ENCODE measurements at regions not wholly inside any gene's neighbourhood (a gene's known extent, or its start where the extent isn't known, plus 50 kb on each side); places are given as distances from the start of the nearest gene placed in this dataset.
A peak's percentile ranks its signal among the peaks of the same experiment; 100 is the strongest.
"Not testable (repeated sequence)": the region's sequence is repeated elsewhere in the genome, so short reads cannot be mapped to it uniquely, and the experiment has no call there.

- Histone ChIP-seq H3K36me3 (ENCODE audit: control insufficient read depth in 2 of 2, insufficient read depth in 2 of 2, low read length in 2 of 2) (no peaks in the 10 kb centered on the region), H3K9ac (ENCODE audit: low read depth in 1 of 2, low read length in 2 of 2) (no peak overlapping the region), H3K27ac (ENCODE audit: low read depth in 2 of 2, low read length in 2 of 2) (peak overlapping the region; percentile 88 to 91), H3K4me1 (ENCODE audit: control insufficient read depth in 2 of 2, insufficient read depth in 2 of 2, low read length in 2 of 2) (peaks cover 19 to 25% of the 10 kb centered on the region in 2 donors), H3K27me3 (ENCODE audit: control insufficient read depth in 2 of 2, insufficient read depth in 2 of 2, low read length in 2 of 2) (no peaks in the 10 kb centered on the region), H3K9me3 (ENCODE audit: control insufficient read depth in 2 of 2, low read length in 2 of 2) (no peaks in the 10 kb centered on the region), H3K4me3 (ENCODE audit: low read length in 2 of 2) (no peak overlapping the region)
Measured at GRCh38 chr4:83196921-83197320, 82.4 kb upstream of the PLAC8 start.

- no peaks in the 10 kb centered on the region for H3K27me3 ChIP-seq (ENCODE audit: control insufficient read depth in 2 of 2, insufficient read depth in 2 of 2, low read length in 2 of 2)
- H3K4me3 ChIP-seq (ENCODE audit: low read length in 2 of 2) = no peak overlapping the region
- H3K36me3 ChIP-seq (ENCODE audit: control insufficient read depth in 2 of 2, insufficient read depth in 2 of 2, low read length in 2 of 2) = no peaks in the 10 kb centered on the region
- H3K4me1 ChIP-seq (ENCODE audit: control insufficient read depth in 2 of 2, insufficient read depth in 2 of 2, low read length in 2 of 2) = peaks cover 19 to 25% of the 10 kb centered on the region in 2 donors
- no peaks in the 10 kb centered on the region for H3K9me3 ChIP-seq (ENCODE audit: control insufficient read depth in 2 of 2, low read length in 2 of 2)
- no peak overlapping the region for H3K27ac ChIP-seq (ENCODE audit: low read depth in 2 of 2, low read length in 2 of 2)
- no peak overlapping the region for H3K9ac ChIP-seq (ENCODE audit: low read depth in 1 of 2, low read length in 2 of 2)
Measured at GRCh38 chr4:83195269-83195668, 80.7 kb upstream of the PLAC8 start.

- not testable (repeated sequence) for H3K9me3 ChIP-seq (ENCODE audit: control insufficient read depth in 2 of 2, low read length in 2 of 2); H3K9ac ChIP-seq (ENCODE audit: low read depth in 1 of 2, low read length in 2 of 2); H3K36me3 ChIP-seq (ENCODE audit: control insufficient read depth in 2 of 2, insufficient read depth in 2 of 2, low read length in 2 of 2); H3K4me3 ChIP-seq (ENCODE audit: low read length in 2 of 2); H3K27me3 ChIP-seq (ENCODE audit: control insufficient read depth in 2 of 2, insufficient read depth in 2 of 2, low read length in 2 of 2)
- Histone ChIP-seq H3K27ac (ENCODE audit: low read depth in 2 of 2, low read length in 2 of 2) (peak overlapping the region; percentile 38 to 48), H3K4me1 (ENCODE audit: control insufficient read depth in 2 of 2, insufficient read depth in 2 of 2, low read length in 2 of 2) (peaks cover 19 to 25% of the 10 kb centered on the region in 2 donors)
Measured at GRCh38 chr4:83194588-83194987, 80.1 kb upstream of the PLAC8 start.

GRCh38 chr4:83192634-83193033 lies 78.1 kb upstream of the PLAC8 start:
- no peaks in the 10 kb centered on the region for H3K27me3 ChIP-seq (ENCODE audit: control insufficient read depth in 2 of 2, insufficient read depth in 2 of 2, low read length in 2 of 2)
- H3K4me3 ChIP-seq (ENCODE audit: low read length in 2 of 2) = no peak overlapping the region
- H3K9ac ChIP-seq (ENCODE audit: low read depth in 1 of 2, low read length in 2 of 2) = no peak overlapping the region
- no peak overlapping the region for H3K27ac ChIP-seq (ENCODE audit: low read depth in 2 of 2, low read length in 2 of 2)
- H3K36me3 ChIP-seq (ENCODE audit: control insufficient read depth in 2 of 2, insufficient read depth in 2 of 2, low read length in 2 of 2) = no peaks in the 10 kb centered on the region
- peaks cover 18 to 19% of the 10 kb centered on the region in 2 donors for H3K4me1 ChIP-seq (ENCODE audit: control insufficient read depth in 2 of 2, insufficient read depth in 2 of 2, low read length in 2 of 2)
- no peaks in the 10 kb centered on the region for H3K9me3 ChIP-seq (ENCODE audit: control insufficient read depth in 2 of 2, low read length in 2 of 2)

GRCh38 chr4:83191026-83191425 lies 76.5 kb upstream of the PLAC8 start:
- H3K27ac ChIP-seq (ENCODE audit: low read depth in 2 of 2, low read length in 2 of 2) = no peak overlapping the region
- no peak overlapping the region for H3K4me3 ChIP-seq (ENCODE audit: low read length in 2 of 2)
- H3K36me3 ChIP-seq (ENCODE audit: control insufficient read depth in 2 of 2, insufficient read depth in 2 of 2, low read length in 2 of 2) = no peaks in the 10 kb centered on the region
- H3K4me1 ChIP-seq (ENCODE audit: control insufficient read depth in 2 of 2, insufficient read depth in 2 of 2, low read length in 2 of 2) = peaks cover 7 to 10% of the 10 kb centered on the region in 2 donors
- H3K27me3 ChIP-seq (ENCODE audit: control insufficient read depth in 2 of 2, insufficient read depth in 2 of 2, low read length in 2 of 2) = no peaks in the 10 kb centered on the region
- no peak overlapping the region for H3K9ac ChIP-seq (ENCODE audit: low read depth in 1 of 2, low read length in 2 of 2)
- no peaks in the 10 kb centered on the region for H3K9me3 ChIP-seq (ENCODE audit: control insufficient read depth in 2 of 2, low read length in 2 of 2)

GRCh38 chr4:83189631-83190136 lies 75.2 kb upstream of the PLAC8 start:
- no peaks in the 10 kb centered on the region for H3K27me3 ChIP-seq (ENCODE audit: control insufficient read depth in 2 of 2, insufficient read depth in 2 of 2, low read length in 2 of 2)
- H3K27ac ChIP-seq (ENCODE audit: low read depth in 2 of 2, low read length in 2 of 2) = no peak overlapping the region
- no peak overlapping the region for H3K9ac ChIP-seq (ENCODE audit: low read depth in 1 of 2, low read length in 2 of 2)
- no peaks in the 10 kb centered on the region for H3K36me3 ChIP-seq (ENCODE audit: control insufficient read depth in 2 of 2, insufficient read depth in 2 of 2, low read length in 2 of 2)
- H3K4me3 ChIP-seq (ENCODE audit: low read length in 2 of 2) = no peak overlapping the region
- H3K4me1 ChIP-seq (ENCODE audit: control insufficient read depth in 2 of 2, insufficient read depth in 2 of 2, low read length in 2 of 2) = peaks cover 3 to 6% of the 10 kb centered on the region in 2 donors
- no peaks in the 10 kb centered on the region for H3K9me3 ChIP-seq (ENCODE audit: control insufficient read depth in 2 of 2, low read length in 2 of 2)

- Histone ChIP-seq H3K9me3 (ENCODE audit: control insufficient read depth in 2 of 2, low read length in 2 of 2) (no peaks in the 10 kb centered on the region), H3K27me3 (ENCODE audit: control insufficient read depth in 2 of 2, insufficient read depth in 2 of 2, low read length in 2 of 2) (no peaks in the 10 kb centered on the region), H3K27ac (ENCODE audit: low read depth in 2 of 2, low read length in 2 of 2) (no peak overlapping the region), H3K9ac (ENCODE audit: low read depth in 1 of 2, low read length in 2 of 2) (no peak overlapping the region), H3K36me3 (ENCODE audit: control insufficient read depth in 2 of 2, insufficient read depth in 2 of 2, low read length in 2 of 2) (no peaks in the 10 kb centered on the region), H3K4me1 (ENCODE audit: control insufficient read depth in 2 of 2, insufficient read depth in 2 of 2, low read length in 2 of 2) (no peaks in the 10 kb centered on the region), H3K4me3 (ENCODE audit: low read length in 2 of 2) (no peak overlapping the region)
Measured at GRCh38 chr4:83180431-83180968, 66.0 kb upstream of the PLAC8 start.

- H3K4me3 ChIP-seq (ENCODE audit: low read length in 2 of 2) = no peak overlapping the region
- H3K36me3 ChIP-seq (ENCODE audit: control insufficient read depth in 2 of 2, insufficient read depth in 2 of 2, low read length in 2 of 2) = no peaks in the 10 kb centered on the region
- H3K4me1 ChIP-seq (ENCODE audit: control insufficient read depth in 2 of 2, insufficient read depth in 2 of 2, low read length in 2 of 2) = no peaks in the 10 kb centered on the region
- no peaks in the 10 kb centered on the region for H3K27me3 ChIP-seq (ENCODE audit: control insufficient read depth in 2 of 2, insufficient read depth in 2 of 2, low read length in 2 of 2)
- H3K9ac ChIP-seq (ENCODE audit: low read depth in 1 of 2, low read length in 2 of 2) = no peak overlapping the region
- H3K9me3 ChIP-seq (ENCODE audit: control insufficient read depth in 2 of 2, low read length in 2 of 2) = no peaks in the 10 kb centered on the region
- H3K27ac ChIP-seq (ENCODE audit: low read depth in 2 of 2, low read length in 2 of 2) = no peak overlapping the region
Measured at GRCh38 chr4:83179205-83179604, 64.7 kb upstream of the PLAC8 start.

- Histone ChIP-seq H3K4me1 (ENCODE audit: control insufficient read depth in 2 of 2, insufficient read depth in 2 of 2, low read length in 2 of 2) (no peaks in the 10 kb centered on the region), H3K9me3 (ENCODE audit: control insufficient read depth in 2 of 2, low read length in 2 of 2) (no peaks in the 10 kb centered on the region), H3K27me3 (ENCODE audit: control insufficient read depth in 2 of 2, insufficient read depth in 2 of 2, low read length in 2 of 2) (no peaks in the 10 kb centered on the region), H3K4me3 (ENCODE audit: low read length in 2 of 2) (no peak overlapping the region), H3K9ac (ENCODE audit: low read depth in 1 of 2, low read length in 2 of 2) (no peak overlapping the region), H3K36me3 (ENCODE audit: control insufficient read depth in 2 of 2, insufficient read depth in 2 of 2, low read length in 2 of 2) (no peaks in the 10 kb centered on the region), H3K27ac (ENCODE audit: low read depth in 2 of 2, low read length in 2 of 2) (no peak overlapping the region)
Measured at GRCh38 chr4:83178029-83178428, 63.5 kb upstream of the PLAC8 start.

GRCh38 chr4:83177182-83177581 lies 62.7 kb upstream of the PLAC8 start:
- H3K27ac ChIP-seq (ENCODE audit: low read depth in 2 of 2, low read length in 2 of 2) = no peak overlapping the region
- no peak overlapping the region for H3K4me3 ChIP-seq (ENCODE audit: low read length in 2 of 2)
- H3K9ac ChIP-seq (ENCODE audit: low read depth in 1 of 2, low read length in 2 of 2) = no peak overlapping the region
- no peaks in the 10 kb centered on the region for H3K9me3 ChIP-seq (ENCODE audit: control insufficient read depth in 2 of 2, low read length in 2 of 2)
- H3K4me1 ChIP-seq (ENCODE audit: control insufficient read depth in 2 of 2, insufficient read depth in 2 of 2, low read length in 2 of 2) = no peaks in the 10 kb centered on the region
- H3K36me3 ChIP-seq (ENCODE audit: control insufficient read depth in 2 of 2, insufficient read depth in 2 of 2, low read length in 2 of 2) = no peaks in the 10 kb centered on the region
- no peaks in the 10 kb centered on the region for H3K27me3 ChIP-seq (ENCODE audit: control insufficient read depth in 2 of 2, insufficient read depth in 2 of 2, low read length in 2 of 2)

All from mucosa of rectum (tissue), 2 donors.